Activated naive CD4-positive, alpha-beta T cell treated with anti-CD3 and anti-CD28 coated beads, Interleukin-2, amount 50 U/mL, for 72 hours (primary cell): ENCODE measurements at regions not wholly inside any gene's neighbourhood (a gene's known extent, or its start where the extent isn't known, plus 50 kb on each side); places are given as distances from the start of the nearest gene placed in this dataset.

Source experiments
- ATAC-seq, 2 donors: fragments of 150-1000 bp; cut with Tn5 transposase; 2 replicates each; pipeline ENCODE4 v1.10.0; 2021; ENCODE audit warnings: mild to moderate bottlenecking in 2 of 2, moderate library complexity in 2 of 2
- DNase-seq, 2 donors: peaks; one replicate each; pipeline ENCODE4 v3.0.0; 2021 to 2022; ENCODE audit warnings: low spot score in 2 of 2
- H3K27ac Mint-ChIP-seq, 2 donors: one replicate each; pipeline ENCODE4 v1.8.0; 2022; ENCODE audit warnings: mild to moderate bottlenecking in 2 of 2, mixed read lengths in 2 of 2
- H3K36me3 Mint-ChIP-seq, 2 donors: one replicate each; pipeline ENCODE4 v1.8.0; 2022; ENCODE audit warnings: mixed read lengths in 2 of 2
- H3K9me3 Mint-ChIP-seq, 2 donors: one replicate each; pipeline ENCODE4 v1.8.0; 2022; ENCODE audit warnings: mixed read lengths in 2 of 2

DNA sequence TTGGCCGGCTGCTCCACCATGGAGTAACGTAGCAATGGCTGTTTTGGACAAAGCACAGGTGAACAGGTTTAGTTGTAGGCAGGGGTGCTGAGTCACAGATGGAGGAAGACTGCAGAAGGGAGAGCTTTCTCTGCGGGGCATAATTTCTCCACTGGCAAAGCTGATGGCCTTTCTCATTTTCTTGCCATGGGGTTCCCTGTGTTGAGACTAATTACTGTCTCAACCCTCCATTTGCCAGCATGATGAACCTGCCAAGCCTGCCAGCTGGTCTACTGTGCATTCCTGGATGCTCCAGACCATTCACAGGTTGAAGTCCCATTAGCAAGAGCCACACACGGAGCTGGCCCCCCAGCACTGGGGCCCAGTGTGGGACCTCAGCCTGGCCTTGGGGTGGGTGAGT, 202.4 kb downstream of the BARX2 start:
- DNase-seq (no peak), ATAC-seq (no peak)
- peak overlapping the region in 1 of 2 donors; percentile 78 for H3K27ac Mint-ChIP-seq
- peaks cover 6 to 20% of the 10 kb centered on the region in 2 donors for H3K36me3 Mint-ChIP-seq
- peaks cover 9 to 10% of the 10 kb centered on the region in 2 donors for H3K9me3 Mint-ChIP-seq

- Mint-ChIP-seq H3K27ac (no peak overlapping the region), H3K36me3 (peaks cover 4 to 6% of the 10 kb centered on the region in 2 donors), H3K9me3 (peaks cover under 1 to 4% of the 10 kb centered on the region in 2 donors)
- DNase-seq, result no peak
- ATAC-seq, result no peak
Observed at GRCh38 chr11:129580278-129580677, 204.6 kb downstream of the BARX2 start.

DNA sequence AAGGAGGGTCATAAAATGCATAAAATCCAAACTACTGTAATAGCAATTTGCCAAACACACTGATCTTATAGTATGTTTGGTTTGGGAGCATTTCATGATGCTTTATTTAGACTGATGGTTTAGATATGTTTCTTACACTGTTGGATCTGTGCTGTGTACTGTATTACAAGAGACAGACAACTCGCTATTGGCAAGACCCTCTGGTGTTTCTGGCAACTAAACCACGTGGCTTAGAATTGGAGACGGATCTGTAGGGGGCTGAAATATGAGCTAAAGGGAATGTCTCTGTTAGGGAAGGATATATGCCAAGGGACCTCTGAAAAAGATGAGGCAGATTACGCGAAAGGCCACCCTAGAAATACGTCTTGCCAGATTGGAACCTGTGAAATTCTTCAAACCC, 208.7 kb downstream of the BARX2 start:
- H3K27ac Mint-ChIP-seq, result peak overlapping the region in 1 of 2 donors; percentile 4
- no peak for ATAC-seq
- no peaks in the 10 kb centered on the region for H3K36me3 Mint-ChIP-seq

GRCh38 chr11:129589190-129589860, 213.7 kb downstream of the BARX2 start:
- ATAC-seq, result no peak
- no peaks in the 10 kb centered on the region for H3K9me3 Mint-ChIP-seq
- H3K27ac Mint-ChIP-seq, result no peak overlapping the region

More for the DNA sequence above, 208.7 kb downstream of the BARX2 start:
- DNase-seq, result no peak
- no peaks in the 10 kb centered on the region for H3K9me3 Mint-ChIP-seq

GRCh38 chr11:129590030-129590752, 214.5 kb downstream of the BARX2 start:
- ATAC-seq, result no peak
- Mint-ChIP-seq H3K9me3 (no peaks in the 10 kb centered on the region), H3K36me3 (no peaks in the 10 kb centered on the region), H3K27ac (no peak overlapping the region)
- DNase-seq, result no peak

More at GRCh38 chr11:129589190-129589860, 213.7 kb downstream of the BARX2 start:
- no peak for DNase-seq
- no peaks in the 10 kb centered on the region for H3K36me3 Mint-ChIP-seq

GRCh38 chr11:129590753-129591475, 215.3 kb downstream of the BARX2 start:
- no peaks in the 10 kb centered on the region for H3K36me3 Mint-ChIP-seq
- H3K27ac Mint-ChIP-seq, result no peak overlapping the region
- no peaks in the 10 kb centered on the region for H3K9me3 Mint-ChIP-seq
- ATAC-seq, result no peak
- DNase-seq, result no peak

DNA sequence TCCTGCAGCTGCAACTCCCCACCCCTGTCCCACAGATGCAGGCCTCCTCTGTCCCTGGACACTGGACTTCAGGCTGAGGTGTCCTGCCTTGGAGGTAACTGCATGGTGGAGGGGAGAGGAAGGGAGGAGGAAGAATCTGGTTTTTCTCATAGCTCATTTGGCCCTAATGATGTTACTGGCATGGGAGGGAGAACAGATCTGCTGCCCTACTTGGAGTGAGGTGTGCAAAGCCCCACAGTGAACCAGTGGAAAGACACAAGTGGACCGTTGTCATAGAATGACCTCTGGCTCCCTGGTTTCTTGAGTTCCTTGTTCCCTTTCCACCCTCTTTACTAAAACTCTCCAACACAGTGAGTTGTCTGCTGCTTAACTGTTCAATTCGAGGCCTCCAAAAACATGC, 215.9 kb downstream of the BARX2 start:
- no peak overlapping the region for H3K27ac Mint-ChIP-seq
- H3K36me3 Mint-ChIP-seq, result peaks cover 0 to 5% of the 10 kb centered on the region in 2 donors
- ATAC-seq (no peak), DNase-seq (no peak)
- peaks cover 5 to 6% of the 10 kb centered on the region in 2 donors for H3K9me3 Mint-ChIP-seq

DNA sequence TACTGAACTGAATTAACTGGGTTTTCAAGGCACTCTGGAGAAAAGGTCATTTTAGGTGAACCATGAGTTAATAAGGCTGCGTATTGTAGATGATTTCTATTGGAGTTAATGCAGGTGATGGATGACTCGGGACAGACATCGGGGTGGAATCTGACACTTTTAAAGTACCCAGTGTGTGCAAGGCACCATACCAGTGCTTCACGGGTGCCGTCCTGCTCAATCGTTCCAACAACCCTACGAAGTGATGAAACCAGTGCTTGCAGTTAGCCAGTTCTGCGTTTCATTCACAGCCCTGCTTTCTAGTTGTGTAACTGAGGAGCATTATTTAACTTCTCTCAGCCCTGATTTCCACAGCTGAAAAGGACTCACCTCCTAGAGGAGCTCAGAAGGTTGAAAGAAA, 216.5 kb downstream of the BARX2 start:
- ATAC-seq, result no peak
- peaks cover 0 to 7% of the 10 kb centered on the region in 2 donors for H3K36me3 Mint-ChIP-seq
- no peak overlapping the region for H3K27ac Mint-ChIP-seq
- no peak for DNase-seq
- peaks cover 7% of the 10 kb centered on the region in 2 donors for H3K9me3 Mint-ChIP-seq

DNA sequence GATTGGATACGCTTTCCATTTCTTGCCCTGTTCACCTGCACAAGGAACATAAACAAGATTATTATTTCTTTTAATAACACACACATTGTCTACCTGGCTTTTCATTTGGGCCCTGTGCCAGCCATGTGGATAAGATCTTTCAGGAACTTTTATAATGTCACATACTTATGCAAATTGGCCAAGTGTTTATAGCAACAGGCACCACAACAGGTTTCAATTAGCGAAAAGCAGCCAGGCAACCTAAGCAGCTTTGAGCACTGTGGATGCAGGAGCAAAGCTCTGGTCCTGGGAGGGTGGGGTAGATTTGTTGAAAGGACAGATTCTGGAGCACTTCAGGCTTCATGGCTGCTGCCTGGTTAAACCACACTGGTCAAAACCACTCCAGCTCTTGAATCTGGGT, 217.4 kb downstream of the BARX2 start:
- Mint-ChIP-seq H3K9me3 (peaks cover 7% of the 10 kb centered on the region in 2 donors), H3K36me3 (peaks cover 0 to 7% of the 10 kb centered on the region in 2 donors), H3K27ac (no peak overlapping the region)
- DNase-seq (no peak), ATAC-seq (no peak)

DNA sequence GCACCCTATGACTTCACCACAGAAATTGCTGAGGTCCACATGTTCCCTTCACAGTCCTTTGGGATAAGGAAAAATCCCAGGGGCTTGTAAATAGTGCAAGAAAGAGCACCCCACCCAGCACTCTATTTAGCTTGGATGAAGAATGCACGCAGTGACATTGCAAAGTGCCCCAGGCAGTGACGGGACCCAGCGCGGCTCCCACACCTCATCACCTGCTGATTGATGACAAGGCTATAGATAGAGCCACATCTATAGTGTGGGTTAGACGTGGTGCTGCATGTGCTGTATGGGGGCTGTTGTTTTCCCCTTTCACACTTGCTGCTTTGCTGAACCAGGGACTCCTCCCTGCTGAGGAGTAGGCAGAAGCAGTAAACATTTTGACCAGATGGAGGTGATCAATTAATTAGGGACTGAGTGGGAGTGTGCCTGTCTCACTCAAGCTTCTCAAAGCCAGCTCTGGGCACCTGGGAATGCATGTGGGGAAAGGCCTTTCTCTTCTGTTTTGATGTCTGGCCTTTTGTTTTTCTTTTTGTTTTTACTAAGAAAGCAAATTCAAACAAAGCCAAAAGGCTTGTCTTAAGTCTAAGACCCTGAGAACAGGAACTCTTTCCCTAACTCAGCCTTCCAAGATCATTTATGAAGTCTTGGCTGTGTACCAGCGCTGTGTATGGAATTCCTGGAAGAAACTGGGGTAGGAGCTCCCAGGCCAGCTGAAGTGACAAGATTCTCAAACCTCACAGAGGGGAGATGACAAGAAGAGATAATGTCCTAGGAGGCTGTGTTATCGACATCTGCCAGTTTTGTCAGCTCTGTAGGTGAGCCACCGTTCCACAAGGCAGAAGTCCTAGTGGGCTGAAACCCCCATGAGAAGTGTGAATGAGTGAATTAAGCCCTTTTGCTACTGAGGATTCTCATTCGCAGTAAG, 219.7 kb downstream of the BARX2 start:
- Mint-ChIP-seq H3K9me3 (peaks cover 7 to 12% of the 10 kb centered on the region in 2 donors), H3K36me3 (peaks cover 14 to 17% of the 10 kb centered on the region in 2 donors), H3K27ac (no peak overlapping the region)
- ATAC-seq, result no peak
- no peak for DNase-seq

DNA sequence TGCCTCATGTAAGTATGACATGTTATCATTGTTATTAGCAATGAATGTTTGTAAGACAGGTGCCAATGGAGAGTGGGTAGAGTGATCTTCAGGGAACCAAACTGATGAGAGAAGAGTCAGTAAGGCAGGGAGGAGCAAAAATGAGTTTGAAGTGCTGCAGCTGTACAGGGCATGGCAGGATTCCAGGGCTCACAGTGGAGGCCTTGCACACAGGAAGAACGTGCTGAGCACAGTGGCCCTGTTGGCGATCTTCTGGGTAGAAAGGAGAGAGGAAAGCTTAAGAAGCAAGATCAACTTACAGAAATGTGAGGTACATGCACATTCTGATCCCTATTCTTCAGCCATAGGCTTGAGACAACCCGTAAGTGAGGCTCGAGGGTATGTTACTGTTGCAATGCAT, 219.3 kb upstream of the TMEM45B start:
- DNase-seq, result no peak
- H3K9me3 Mint-ChIP-seq, result peaks cover 12 to 22% of the 10 kb centered on the region in 2 donors
- no peak overlapping the region for H3K27ac Mint-ChIP-seq
- H3K36me3 Mint-ChIP-seq, result peaks cover 19 to 25% of the 10 kb centered on the region in 2 donors
- ATAC-seq, result no peak

DNA sequence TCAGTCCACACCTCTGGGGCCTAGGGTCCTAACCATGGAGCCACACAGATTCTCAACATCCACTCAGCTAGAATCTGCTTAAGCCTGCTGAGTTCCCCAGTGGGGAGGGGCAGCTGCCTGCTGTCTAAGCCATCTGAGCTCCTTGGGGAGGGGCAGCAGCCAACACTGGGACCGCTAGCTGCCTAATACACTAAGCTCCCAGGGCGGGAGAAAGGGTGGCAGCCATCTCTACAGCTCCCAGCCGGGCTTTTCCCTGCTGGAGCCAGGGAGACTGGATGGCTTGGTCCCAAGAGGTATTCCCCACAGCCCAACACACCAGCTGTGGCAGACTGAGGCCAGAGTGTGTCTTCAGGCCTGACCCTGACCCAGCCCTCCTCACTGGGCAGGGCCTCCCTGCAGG, 217.3 kb upstream of the TMEM45B start:
- no peak for DNase-seq
- ATAC-seq, result no peak
- Mint-ChIP-seq H3K9me3 (peaks cover 12 to 22% of the 10 kb centered on the region in 2 donors), H3K27ac (no peak overlapping the region), H3K36me3 (peaks cover 19 to 25% of the 10 kb centered on the region in 2 donors)

DNA sequence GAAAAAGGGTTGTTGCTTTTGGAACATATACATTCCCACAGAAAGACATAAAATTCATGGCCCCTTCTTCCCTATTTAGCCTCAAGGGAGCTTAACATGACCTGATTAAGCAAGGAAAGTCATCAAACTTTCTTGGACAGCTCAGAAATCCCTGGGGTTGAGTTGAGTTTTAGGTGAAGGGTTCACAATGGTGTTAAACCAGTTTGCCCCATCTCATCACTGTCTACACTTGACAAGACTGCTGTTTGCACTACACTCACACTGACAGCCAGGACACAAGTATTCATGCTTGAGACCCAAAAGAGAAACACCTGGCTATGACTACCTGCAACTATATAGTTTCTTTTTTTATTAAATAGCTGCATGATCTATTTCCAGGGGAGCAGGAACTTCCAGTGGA, 209.8 kb upstream of the TMEM45B start:
- peaks cover 3 to 5% of the 10 kb centered on the region in 2 donors for H3K36me3 Mint-ChIP-seq
- H3K27ac Mint-ChIP-seq, result no peak overlapping the region
- peaks cover 5% of the 10 kb centered on the region in 2 donors for H3K9me3 Mint-ChIP-seq
- DNase-seq (no peak), ATAC-seq (no peak)

DNA sequence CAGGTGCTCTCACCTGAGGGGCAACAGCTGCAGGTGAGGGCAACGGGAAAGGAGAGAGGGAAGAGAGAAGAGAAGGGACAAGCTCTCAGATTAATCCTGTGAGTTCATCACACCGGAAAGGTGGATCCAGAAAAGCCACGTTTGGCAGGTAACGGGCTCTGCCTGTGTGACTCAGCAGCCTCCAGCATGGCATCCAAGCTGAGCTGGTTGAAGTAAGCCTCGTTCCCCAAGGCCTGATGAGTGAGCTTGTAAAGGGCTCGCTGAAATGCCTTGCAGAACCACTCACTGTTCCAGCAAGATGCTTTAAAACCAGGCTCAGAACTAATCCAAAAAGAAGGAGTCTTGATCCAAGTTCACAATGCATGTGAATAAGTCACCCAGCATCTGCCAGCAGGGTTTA, 206.9 kb upstream of the TMEM45B start:
- DNase-seq (no peak), ATAC-seq (no peak)
- H3K36me3 Mint-ChIP-seq, result no peaks in the 10 kb centered on the region
- H3K9me3 Mint-ChIP-seq, result no peaks in the 10 kb centered on the region
- no peak overlapping the region for H3K27ac Mint-ChIP-seq

DNA sequence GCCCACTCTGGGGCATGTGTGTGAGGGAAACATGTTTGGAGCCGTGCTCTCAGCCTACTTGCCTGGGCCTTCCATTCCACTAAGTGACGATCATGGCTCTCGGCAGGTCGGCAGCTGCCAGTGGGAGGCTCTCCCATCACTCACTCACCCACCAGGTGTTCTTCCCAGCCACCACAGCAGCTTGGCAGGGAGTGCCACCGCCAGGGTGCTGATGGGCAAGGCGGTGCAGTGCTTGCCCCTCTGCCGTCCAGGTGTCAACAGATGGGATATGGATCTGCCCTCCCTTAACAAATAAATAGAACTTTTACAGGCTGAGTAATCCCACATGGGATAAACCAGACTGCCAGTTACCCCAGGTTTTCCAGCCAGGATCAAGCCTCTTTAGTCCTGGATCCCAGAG, 205.5 kb upstream of the TMEM45B start:
- H3K36me3 Mint-ChIP-seq, result no peaks in the 10 kb centered on the region
- DNase-seq, result no peak
- ATAC-seq, result no peak
- H3K9me3 Mint-ChIP-seq, result no peaks in the 10 kb centered on the region
- H3K27ac Mint-ChIP-seq, result no peak overlapping the region

GRCh38 chr11:129610545-129610944, 205.1 kb upstream of the TMEM45B start:
- DNase-seq (no peak), ATAC-seq (no peak)
- Mint-ChIP-seq H3K36me3 (no peaks in the 10 kb centered on the region), H3K27ac (no peak overlapping the region), H3K9me3 (no peaks in the 10 kb centered on the region)
